K562 (cell line): ENCODE measurements at regions not wholly inside any gene's neighbourhood (a gene's known extent, or its start where the extent isn't known, plus 50 kb on each side); places are given as distances from the start of the nearest gene placed in this dataset.

Experiments used
- MAFF ChIP-seq: IDR thresholded peaks from 2 replicates; pipeline ENCODE4 v1.6.1; 2012; ENCODE audit warnings: low read length, improper control_type of control experiment
- SREBF2 ChIP-seq: sonication (generic); formaldehyde crosslinking; IDR thresholded peaks from 2 replicates; pipeline ENCODE4 v1.4.0; 2020; ENCODE audit warnings: mild to moderate bottlenecking, missing genetic modification reagents
- TCF7L2 ChIP-seq: fragments of 150-350 bp; IDR thresholded peaks from 2 replicates; pipeline ENCODE4 v1.6.1; 2016; ENCODE audit warnings: low read depth, mild to moderate bottlenecking, low read length, moderate library complexity
- ZNF263 ChIP-seq: sonication (generic); formaldehyde crosslinking; IDR thresholded peaks from 2 replicates; pipeline ENCODE4 v1.8.0; 2022; ENCODE audit warnings: mild to moderate bottlenecking, missing genetic modification reagents, borderline replicate concordance
- ZNF3 ChIP-seq: fragments of 250-450 bp; sonication (Bioruptor Pico); IDR thresholded peaks from 2 replicates; pipeline ENCODE4 v1.5.0; 2021; ENCODE audit warnings: mild to moderate bottlenecking, moderate library complexity
- ZNF785 ChIP-seq: fragments of 250-450 bp; sonication (Bioruptor Pico); IDR thresholded peaks from 2 replicates; pipeline ENCODE4 v1.4.0; 2020; ENCODE audit warnings: mild to moderate bottlenecking
- TF ChIP-seq, protein P1 (sequence below), 3 experiments: IDR thresholded peaks in 2 of 3; conservative IDR thresholded peaks in 1 of 3; 2 replicates each; pipeline ENCODE4 v1.5.1; 2011 to 2012; ENCODE audit warnings: low read length in 3 of 3, mild to moderate bottlenecking in 3 of 3, control low read depth in 2 of 3, improper control_type of control experiment in 1 of 3, inconsistent platforms in 1 of 3, low read depth in 1 of 3, mixed read lengths in 1 of 3, moderate library complexity in 1 of 3; ENCODE audit not compliant: insufficient read depth in 2 of 3
- TF ChIP-seq, protein P2 (sequence below): fragments of 450-650 bp; formaldehyde crosslinking; conservative IDR thresholded peaks from 2 replicates; pipeline ENCODE4 v1.4.0; 2022; ENCODE audit warnings: mild to moderate bottlenecking, missing genetic modification characterization

GRCh38 chrX:98717970-98718369 lies 1692.1 kb downstream of the PCDH19 start:
- TF ChIP-seq, protein P1, sequence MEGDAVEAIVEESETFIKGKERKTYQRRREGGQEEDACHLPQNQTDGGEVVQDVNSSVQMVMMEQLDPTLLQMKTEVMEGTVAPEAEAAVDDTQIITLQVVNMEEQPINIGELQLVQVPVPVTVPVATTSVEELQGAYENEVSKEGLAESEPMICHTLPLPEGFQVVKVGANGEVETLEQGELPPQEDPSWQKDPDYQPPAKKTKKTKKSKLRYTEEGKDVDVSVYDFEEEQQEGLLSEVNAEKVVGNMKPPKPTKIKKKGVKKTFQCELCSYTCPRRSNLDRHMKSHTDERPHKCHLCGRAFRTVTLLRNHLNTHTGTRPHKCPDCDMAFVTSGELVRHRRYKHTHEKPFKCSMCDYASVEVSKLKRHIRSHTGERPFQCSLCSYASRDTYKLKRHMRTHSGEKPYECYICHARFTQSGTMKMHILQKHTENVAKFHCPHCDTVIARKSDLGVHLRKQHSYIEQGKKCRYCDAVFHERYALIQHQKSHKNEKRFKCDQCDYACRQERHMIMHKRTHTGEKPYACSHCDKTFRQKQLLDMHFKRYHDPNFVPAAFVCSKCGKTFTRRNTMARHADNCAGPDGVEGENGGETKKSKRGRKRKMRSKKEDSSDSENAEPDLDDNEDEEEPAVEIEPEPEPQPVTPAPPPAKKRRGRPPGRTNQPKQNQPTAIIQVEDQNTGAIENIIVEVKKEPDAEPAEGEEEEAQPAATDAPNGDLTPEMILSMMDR (IDR thresholded peaks at IDR 0.05 in 2 of 3, conservative IDR thresholded peaks at IDR 0.05 in 1 of 3; ENCODE audit: insufficient read depth in 2 of 3, low read depth in 1 of 3, low read length in 3 of 3): no peak
- TF ChIP-seq ZNF3 (CRISPR knock-in tag): no peak
- no peak for TF ChIP-seq TCF7L2
- TF ChIP-seq, protein P2, sequence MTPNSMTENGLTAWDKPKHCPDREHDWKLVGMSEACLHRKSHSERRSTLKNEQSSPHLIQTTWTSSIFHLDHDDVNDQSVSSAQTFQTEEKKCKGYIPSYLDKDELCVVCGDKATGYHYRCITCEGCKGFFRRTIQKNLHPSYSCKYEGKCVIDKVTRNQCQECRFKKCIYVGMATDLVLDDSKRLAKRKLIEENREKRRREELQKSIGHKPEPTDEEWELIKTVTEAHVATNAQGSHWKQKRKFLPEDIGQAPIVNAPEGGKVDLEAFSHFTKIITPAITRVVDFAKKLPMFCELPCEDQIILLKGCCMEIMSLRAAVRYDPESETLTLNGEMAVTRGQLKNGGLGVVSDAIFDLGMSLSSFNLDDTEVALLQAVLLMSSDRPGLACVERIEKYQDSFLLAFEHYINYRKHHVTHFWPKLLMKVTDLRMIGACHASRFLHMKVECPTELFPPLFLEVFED: no peak
- TF ChIP-seq ZNF785 (CRISPR knock-in tag): no peak
- TF ChIP-seq SREBF2 (CRISPR knock-in tag): no peak
- no peak for TF ChIP-seq MAFF
- no peak for TF ChIP-seq ZNF263 (CRISPR knock-in tag)
